Breast epithelium (tissue), 4 donors: ENCODE measurements at regions not wholly inside any gene's neighbourhood (a gene's known extent, or its start where the extent isn't known, plus 50 kb on each side); places are given as distances from the start of the nearest gene placed in this dataset.

ENCODE experiments used
- DNase-seq, 2 donors: peaks; one replicate each; pipeline ENCODE4 v3.0.0-alpha.2; 2019; ENCODE audit warnings: low spot score in 2 of 2
- H3K27ac ChIP-seq, 2 donors: fragments of 200-600 bp; sonication (generic) in 1 of 2; one replicate each; pipeline ENCODE4 v1.5.1; 2016 to 2019; ENCODE audit warnings: mild to moderate bottlenecking in 1 of 2
- H3K27me3 ChIP-seq, 2 donors: fragments of 200-600 bp; sonication (generic) in 1 of 2; one replicate each; pipeline versions ENCODE4 v1.5.1 to v1.6.0; 2017 to 2019; ENCODE audit warnings: control low read depth in 1 of 2, mild to moderate bottlenecking in 1 of 2
- H3K36me3 ChIP-seq: fragments of 200-600 bp; one replicate; pipeline ENCODE4 v1.5.1; 2019
- H3K4me1 ChIP-seq, 2 donors: fragments of 200-600 bp; sonication (generic); one replicate each; pipeline ENCODE4 v1.5.1; 2016 to 2019; ENCODE audit warnings: control low read depth in 1 of 2
- H3K4me3 ChIP-seq, 3 donors: fragments of 200-600 bp; sonication (generic); 1 replicate in 2 of 3; 2 replicates in 1 of 3; pipeline ENCODE4 v1.5.1; 2016 to 2019; ENCODE audit warnings: mild to moderate bottlenecking in 3 of 3, moderate library complexity in 2 of 3
- H3K9me3 ChIP-seq, 2 donors: fragments of 200-600 bp; sonication (generic) in 1 of 2; one replicate each; pipeline ENCODE4 v1.5.1; 2016 to 2019; ENCODE audit warnings: control low read depth in 1 of 2
- POLR2A ChIP-seq: fragments of 450-650 bp; IDR thresholded peaks from one replicate; pipeline ENCODE4 v1.6.1; 2016; ENCODE audit warnings: antibody characterized with exemption, mild to moderate bottlenecking, moderate library complexity
- POLR2AphosphoS5 ChIP-seq, 3 donors: sonication (generic); formaldehyde crosslinking; IDR thresholded peaks; one replicate each; pipeline ENCODE4 v1.6.1; 2017; ENCODE audit warnings: antibody characterized with exemption in 3 of 3
- intact Hi-C: fragments of 100-400 bp; cut with DNase I; formaldehyde crosslinking; loops from one replicate; pipeline ENCODE4 v1.15.1; 2023; ENCODE audit warnings: low total_unique reads
- TF ChIP-seq, protein P1 (sequence below), 3 donors: fragments of 450-650 bp; IDR thresholded peaks; one replicate each; pipeline ENCODE4 v1.5.1; 2016 to 2017; ENCODE audit warnings: antibody characterized with exemption in 3 of 3, mild to moderate bottlenecking in 3 of 3, moderate library complexity in 3 of 3

DNA sequence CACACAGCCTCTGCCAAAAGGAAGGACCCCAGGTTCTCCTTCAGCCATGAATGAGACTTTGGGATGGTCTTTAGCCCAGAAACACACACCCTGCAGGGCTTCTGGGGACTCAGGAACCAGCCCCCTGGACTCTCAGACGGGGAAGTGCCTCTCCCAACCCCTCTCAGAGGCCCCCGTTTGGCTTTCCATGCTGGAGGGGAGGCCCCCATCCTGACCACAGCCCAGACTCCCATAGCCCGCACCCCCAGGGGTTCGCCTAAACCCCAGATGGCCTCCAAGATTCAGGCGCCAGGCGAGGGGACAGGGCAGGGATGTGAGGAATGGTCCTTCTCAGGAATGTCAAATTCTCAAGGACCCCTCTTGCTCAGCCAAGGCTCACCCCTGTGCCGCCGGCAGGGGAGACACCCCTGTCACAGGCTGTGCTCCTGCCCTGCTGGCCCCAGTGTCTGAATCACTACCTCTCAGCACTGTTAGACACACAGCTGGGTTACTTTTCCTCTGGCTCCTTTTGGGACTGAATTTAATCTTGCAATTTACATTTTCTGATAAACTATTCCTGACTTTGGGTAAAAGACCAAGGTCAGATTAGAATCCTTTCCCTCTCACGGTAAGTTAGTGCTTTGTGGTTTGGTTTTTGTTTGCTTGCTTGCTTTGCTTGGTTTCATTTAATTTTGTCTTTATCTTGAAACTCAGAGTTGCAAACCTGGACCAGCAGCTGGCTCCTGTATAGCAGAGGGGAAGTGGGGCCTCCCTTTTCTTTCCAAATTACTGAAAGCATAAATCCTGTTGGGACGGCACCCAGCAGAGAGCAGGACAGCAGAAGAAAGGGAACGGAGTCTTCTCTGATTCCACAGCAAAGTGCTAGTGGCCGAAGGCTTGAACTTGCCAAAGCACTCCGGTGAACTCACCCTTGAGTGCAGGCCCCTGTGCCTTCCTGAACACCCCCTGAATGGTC is 198.9 kb upstream of the RAB6C start:
- DNase-seq: peak in 1 of 2 donors; percentile 22
- TF ChIP-seq POLR2AphosphoS5 (IDR thresholded peaks at IDR 0.05) (no peak), POLR2A (no peak)
- TF ChIP-seq, protein P1, sequence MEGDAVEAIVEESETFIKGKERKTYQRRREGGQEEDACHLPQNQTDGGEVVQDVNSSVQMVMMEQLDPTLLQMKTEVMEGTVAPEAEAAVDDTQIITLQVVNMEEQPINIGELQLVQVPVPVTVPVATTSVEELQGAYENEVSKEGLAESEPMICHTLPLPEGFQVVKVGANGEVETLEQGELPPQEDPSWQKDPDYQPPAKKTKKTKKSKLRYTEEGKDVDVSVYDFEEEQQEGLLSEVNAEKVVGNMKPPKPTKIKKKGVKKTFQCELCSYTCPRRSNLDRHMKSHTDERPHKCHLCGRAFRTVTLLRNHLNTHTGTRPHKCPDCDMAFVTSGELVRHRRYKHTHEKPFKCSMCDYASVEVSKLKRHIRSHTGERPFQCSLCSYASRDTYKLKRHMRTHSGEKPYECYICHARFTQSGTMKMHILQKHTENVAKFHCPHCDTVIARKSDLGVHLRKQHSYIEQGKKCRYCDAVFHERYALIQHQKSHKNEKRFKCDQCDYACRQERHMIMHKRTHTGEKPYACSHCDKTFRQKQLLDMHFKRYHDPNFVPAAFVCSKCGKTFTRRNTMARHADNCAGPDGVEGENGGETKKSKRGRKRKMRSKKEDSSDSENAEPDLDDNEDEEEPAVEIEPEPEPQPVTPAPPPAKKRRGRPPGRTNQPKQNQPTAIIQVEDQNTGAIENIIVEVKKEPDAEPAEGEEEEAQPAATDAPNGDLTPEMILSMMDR (IDR thresholded peaks at IDR 0.05): no peak
- Histone ChIP-seq H3K4me1 (no peaks in the 10 kb centered on the region), H3K27ac (no peak overlapping the region), H3K4me3 (no peak overlapping the region), H3K9me3 (no peaks in the 10 kb centered on the region), H3K27me3 (peaks cover 0 to 15% of the 10 kb centered on the region in 2 donors), H3K36me3 (no peaks in the 10 kb centered on the region)
- intact Hi-C loops: no loop called here

DNA sequence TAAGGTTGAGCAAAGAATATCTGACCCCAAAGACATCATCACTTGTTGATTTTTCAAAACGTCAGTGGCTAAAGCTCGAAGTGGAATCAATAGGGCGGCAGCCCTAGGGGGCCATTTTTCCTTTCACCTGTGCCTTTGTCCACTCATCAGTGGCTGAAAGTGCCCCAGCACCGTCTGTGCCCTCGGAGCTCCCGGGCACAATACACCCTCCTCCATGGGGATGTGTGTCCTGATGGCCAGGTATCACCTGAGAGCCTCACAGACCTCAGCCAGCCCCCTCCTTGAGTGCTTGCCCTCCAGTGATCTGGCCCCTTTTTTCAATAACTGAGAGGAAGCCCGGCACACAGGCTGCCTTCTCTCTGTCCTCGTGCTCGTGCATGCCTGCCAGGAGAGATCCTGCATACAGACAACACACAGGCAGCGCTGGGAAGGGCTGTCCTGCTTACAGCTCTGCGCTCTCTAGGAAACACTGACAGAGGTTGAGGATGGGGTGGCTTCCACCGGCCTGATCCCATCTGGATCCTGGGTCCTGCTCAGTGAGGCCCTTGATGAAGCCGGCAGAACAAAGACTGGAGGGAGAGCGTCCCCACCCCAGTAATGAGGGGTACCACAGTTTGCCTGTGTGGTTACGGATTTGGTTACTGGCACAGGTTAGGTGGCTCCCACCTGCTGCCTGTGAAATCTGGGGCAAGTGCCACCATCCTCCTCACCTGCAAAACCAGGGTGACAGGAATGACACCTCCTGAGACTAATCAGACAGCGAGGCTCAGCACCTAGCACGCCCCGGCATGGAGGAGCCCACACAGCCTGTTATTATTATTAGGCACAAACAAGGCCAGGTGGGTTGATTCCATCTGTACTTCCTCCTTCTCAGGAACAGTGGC is 197.5 kb upstream of the RAB6C start:
- Histone ChIP-seq H3K36me3 (no peaks in the 10 kb centered on the region), H3K27ac (no peak overlapping the region), H3K4me1 (no peaks in the 10 kb centered on the region), H3K4me3 (no peak overlapping the region), H3K27me3 (peaks cover 0 to 15% of the 10 kb centered on the region in 2 donors), H3K9me3 (no peaks in the 10 kb centered on the region)
- peak in 1 of 2 donors; percentile 19 for DNase-seq
- intact Hi-C loops: no loop called here
- TF ChIP-seq POLR2AphosphoS5 (IDR thresholded peaks at IDR 0.05): no peak
- no peak for TF ChIP-seq POLR2A
- TF ChIP-seq, protein P1 (IDR thresholded peaks at IDR 0.05): no peak

DNA sequence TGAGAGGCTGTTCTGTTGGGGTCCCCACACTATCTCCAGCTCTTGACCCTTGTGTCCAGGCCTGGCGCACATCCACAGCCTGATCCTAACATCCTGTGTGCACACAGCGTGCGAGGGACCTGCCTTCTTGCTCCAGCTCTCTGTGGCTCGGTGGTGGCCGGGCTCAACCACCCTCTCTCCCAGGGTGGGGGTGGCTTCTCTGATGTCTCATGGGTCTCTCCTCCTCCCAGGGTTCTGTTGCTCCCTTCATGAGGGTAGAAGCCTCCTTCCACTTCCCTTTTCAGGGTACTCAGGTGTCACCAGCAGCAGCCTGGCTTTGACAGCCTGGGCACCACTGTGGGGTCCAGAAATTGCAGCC is 196.9 kb upstream of the RAB6C start:
- intact Hi-C loops: no loop called here
- Histone ChIP-seq H3K4me1 (no peaks in the 10 kb centered on the region), H3K27ac (no peak overlapping the region), H3K36me3 (no peaks in the 10 kb centered on the region), H3K9me3 (no peaks in the 10 kb centered on the region), H3K4me3 (no peak overlapping the region), H3K27me3 (peaks cover 0 to 15% of the 10 kb centered on the region in 2 donors)
- TF ChIP-seq POLR2A (no peak), POLR2AphosphoS5 (IDR thresholded peaks at IDR 0.05) (no peak)
- TF ChIP-seq, protein P1 (IDR thresholded peaks at IDR 0.05): no peak
- peak in 1 of 2 donors; percentile 40 for DNase-seq

DNA sequence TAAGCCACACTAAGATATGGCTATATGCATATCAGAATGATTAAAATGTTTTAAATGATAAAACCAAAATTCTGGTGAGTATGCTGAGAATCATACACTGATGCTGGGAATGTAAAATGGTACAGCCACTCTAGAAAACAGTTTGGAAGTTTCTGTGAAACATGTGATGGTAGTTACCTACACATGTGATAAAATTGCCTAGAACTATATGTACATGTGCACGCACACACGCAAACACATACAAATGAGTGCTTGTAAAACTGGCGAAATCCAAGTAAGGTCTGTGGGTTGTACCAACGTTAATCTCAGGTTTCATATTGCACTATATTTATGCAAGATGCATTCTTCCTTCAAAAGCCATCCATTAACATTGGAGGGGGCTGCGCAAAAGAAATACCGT is 195.0 kb upstream of the RAB6C start:
- H3K9me3 ChIP-seq: no peaks in the 10 kb centered on the region
- no peak overlapping the region for H3K27ac ChIP-seq
- intact Hi-C loops: no loop called here
- H3K27me3 ChIP-seq: peaks cover 0 to 15% of the 10 kb centered on the region in 2 donors
- no peak for DNase-seq
- H3K4me1 ChIP-seq: no peaks in the 10 kb centered on the region
- no peak overlapping the region for H3K4me3 ChIP-seq
- no peaks in the 10 kb centered on the region for H3K36me3 ChIP-seq
- TF ChIP-seq POLR2A (no peak), POLR2AphosphoS5 (IDR thresholded peaks at IDR 0.05) (no peak)
- TF ChIP-seq, protein P1 (IDR thresholded peaks at IDR 0.05): no peak
